Astrocyte of the spinal cord (primary cell): ENCODE measurements at regions not wholly inside any gene's neighbourhood (a gene's known extent, or its start where the extent isn't known, plus 50 kb on each side); places are given as distances from the start of the nearest gene placed in this dataset.

Source experiments
- DNase-seq: peaks from one replicate; pipeline ENCODE4 v3.0.0; 2011; ENCODE audit warnings: low read depth, low spot score
- H3K4me3 ChIP-seq: 2 replicates; pipeline ENCODE4 v1.5.1; 2011; ENCODE audit warnings: low read depth, mild to moderate bottlenecking, low read length, moderate library complexity
- in situ Hi-C: cut with HindIII; loops from 2 replicates; pipeline ENCODE4 v1.10.0; 2017; ENCODE audit warnings: low sequenced_read_pairs
- TF ChIP-seq, protein P1 (sequence below): IDR thresholded peaks from 2 replicates; pipeline ENCODE4 v1.5.1; 2012; ENCODE audit warnings: low read depth, mild to moderate bottlenecking, low read length, inconsistent platforms

DNA sequence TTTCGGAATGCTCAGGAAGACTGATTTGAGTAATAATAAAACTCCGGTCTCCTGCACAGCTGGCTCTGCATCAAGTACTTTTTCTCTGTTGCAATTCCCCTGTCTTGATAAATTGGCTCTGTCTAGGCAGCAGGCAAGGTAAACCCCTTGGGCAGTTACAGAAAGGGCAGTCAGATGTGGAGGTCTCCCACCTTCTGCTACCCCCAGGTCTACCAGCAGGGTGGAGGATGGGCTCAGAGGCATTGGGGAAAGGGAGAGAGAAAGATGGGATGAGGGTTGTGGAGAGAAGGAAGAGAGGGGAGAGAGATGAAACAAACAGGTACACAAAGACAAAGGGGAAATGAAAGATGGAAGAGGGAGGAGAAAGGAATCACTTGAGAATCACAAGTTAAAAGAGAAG is 156.8 kb downstream of the MIS18A start:
- TF ChIP-seq, protein P1, sequence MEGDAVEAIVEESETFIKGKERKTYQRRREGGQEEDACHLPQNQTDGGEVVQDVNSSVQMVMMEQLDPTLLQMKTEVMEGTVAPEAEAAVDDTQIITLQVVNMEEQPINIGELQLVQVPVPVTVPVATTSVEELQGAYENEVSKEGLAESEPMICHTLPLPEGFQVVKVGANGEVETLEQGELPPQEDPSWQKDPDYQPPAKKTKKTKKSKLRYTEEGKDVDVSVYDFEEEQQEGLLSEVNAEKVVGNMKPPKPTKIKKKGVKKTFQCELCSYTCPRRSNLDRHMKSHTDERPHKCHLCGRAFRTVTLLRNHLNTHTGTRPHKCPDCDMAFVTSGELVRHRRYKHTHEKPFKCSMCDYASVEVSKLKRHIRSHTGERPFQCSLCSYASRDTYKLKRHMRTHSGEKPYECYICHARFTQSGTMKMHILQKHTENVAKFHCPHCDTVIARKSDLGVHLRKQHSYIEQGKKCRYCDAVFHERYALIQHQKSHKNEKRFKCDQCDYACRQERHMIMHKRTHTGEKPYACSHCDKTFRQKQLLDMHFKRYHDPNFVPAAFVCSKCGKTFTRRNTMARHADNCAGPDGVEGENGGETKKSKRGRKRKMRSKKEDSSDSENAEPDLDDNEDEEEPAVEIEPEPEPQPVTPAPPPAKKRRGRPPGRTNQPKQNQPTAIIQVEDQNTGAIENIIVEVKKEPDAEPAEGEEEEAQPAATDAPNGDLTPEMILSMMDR = no peak
- no peak for DNase-seq
- in situ Hi-C loops = no loop called here
- H3K4me3 ChIP-seq = no peak overlapping the region

DNA sequence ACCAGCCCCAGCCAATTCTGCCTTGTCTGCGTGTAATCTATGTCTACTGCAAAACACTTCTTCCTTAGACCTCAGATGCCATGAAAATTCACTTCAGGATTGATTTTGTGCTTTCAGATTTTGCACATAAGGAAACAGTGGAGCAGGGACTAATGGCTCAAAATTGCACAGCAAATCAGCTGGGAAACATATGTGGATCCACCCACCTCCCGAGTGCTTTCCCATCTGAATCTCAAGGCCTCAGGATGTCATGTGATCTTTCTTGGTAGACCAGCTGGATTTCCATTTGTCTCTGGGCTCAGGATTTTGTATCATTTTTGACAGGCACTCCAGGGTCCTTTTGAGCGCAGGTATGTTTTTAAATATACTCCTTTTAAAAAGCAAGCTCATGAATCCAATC is 158.6 kb downstream of the MIS18A start:
- TF ChIP-seq, protein P1 = no peak
- in situ Hi-C loops = no loop called here

DNA sequence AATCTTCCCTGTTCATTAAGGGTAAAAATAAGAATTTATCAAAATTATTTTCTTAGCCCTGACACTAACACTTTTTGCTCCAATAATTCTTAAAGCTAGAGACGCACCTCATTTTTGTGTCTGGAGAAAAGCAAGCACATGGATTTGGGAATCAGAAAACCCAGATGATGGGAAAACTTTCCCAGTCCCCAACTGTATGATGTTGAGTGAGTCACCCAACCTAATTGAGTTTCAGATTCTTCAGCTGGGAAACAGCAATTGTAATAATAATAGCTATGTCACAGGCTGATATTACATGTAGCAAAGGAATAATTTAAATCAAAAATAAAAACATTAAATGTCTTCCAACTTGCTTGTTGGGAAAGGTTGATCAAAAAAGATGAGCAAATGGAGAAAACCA is 159.0 kb downstream of the MIS18A start:
- no peak overlapping the region for H3K4me3 ChIP-seq
- no peak for DNase-seq
- TF ChIP-seq, protein P1 = no peak
- in situ Hi-C loops = no loop called here

More for the DNA sequence above, 158.6 kb downstream of the MIS18A start:
- DNase-seq = no peak
- no peak overlapping the region for H3K4me3 ChIP-seq

DNA sequence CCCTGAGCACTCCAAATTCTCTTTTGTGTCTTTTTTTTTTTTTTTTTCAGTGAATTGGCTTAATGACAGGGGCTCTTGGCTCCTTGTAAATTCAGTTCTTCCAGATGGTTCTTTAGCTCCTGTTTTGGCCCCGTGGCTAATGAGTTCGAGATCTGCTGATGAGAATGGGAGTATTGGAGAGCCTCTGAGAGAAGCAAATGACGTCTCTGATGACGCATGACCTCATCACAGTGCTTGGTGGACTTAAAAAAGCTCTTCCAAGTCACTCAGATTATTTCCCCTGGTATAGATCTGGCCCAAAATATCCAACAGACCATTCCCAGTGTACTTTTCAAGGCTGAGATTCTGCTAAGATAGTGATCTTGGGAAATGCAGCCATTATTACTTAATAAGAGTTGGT is 159.5 kb downstream of the MIS18A start:
- in situ Hi-C loops = no loop called here
- H3K4me3 ChIP-seq = no peak overlapping the region
- TF ChIP-seq, protein P1 = no peak
- DNase-seq = no peak

DNA sequence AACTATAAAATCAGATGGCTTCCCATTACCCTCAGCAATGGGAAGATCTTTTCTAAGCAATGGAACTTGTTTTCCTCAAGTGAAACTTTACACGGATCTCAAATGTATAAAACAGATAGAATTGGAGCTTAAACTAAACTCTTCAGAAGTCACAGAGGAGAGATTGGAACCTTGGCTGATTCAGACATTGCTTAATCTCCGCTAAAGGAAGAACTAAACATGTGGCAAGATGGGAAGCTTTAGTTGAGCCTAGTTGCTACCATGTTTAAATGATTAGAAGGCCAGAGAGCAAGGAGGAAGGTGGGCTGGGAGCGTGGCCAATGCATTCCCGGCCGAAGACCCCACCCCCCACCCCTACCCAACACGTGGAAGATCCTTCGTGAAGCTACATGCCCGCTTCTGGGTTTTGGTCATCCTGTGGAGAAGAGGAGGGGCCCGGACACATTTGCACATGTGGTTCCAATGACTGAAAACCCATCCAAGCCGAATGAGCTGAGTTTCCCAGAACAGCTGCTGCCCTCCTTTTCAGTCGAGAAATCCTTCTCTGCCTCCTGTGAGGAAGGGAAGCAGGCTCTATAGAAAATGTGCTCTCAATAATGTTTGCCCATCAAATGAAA is 164.3 kb downstream of the MIS18A start:
- DNase-seq = no peak
- no peak overlapping the region for H3K4me3 ChIP-seq
- TF ChIP-seq, protein P1 = no peak
- in situ Hi-C loops = no loop called here

DNA sequence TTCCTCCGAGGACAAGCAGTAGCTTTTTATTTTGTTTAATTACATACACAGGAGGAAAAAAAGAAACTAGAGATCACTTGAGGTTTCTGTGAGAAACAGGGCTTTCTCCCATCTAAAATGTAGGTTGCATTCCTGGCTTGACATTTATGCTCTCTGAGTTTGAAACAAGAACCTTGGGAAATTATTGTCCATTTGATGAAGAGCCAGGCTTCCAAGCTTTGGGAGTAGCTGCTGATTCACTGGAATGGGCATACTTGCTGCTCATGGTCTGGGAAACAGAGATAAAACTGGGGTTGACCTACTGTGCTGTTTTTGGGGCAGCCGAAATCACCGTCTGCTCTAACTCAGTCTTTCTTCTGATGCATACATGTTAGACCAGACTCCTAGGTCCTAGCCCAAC is 165.4 kb downstream of the MIS18A start:
- in situ Hi-C loops = no loop called here
- TF ChIP-seq, protein P1 = no peak

DNA sequence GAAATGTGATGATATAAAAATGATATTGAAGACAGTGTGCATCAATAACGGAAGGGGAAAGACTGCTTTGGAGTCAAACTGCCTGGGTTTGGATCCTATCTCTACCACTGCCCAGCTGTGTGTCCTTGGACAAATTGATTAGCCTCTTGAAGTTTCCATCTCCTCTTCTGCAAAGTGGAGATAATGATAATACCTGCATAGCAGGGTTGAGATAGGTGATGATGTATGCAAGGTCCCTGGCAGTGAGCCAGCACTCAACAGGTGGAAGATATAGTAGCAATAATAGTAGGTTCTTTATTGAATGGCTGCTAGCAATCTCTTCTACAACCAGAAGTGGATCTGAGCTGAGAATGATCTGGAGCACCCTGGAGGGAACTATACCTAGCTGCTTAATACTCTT is 166.7 kb downstream of the MIS18A start:
- DNase-seq = no peak
- H3K4me3 ChIP-seq = no peak overlapping the region
- in situ Hi-C loops = no loop called here
- TF ChIP-seq, protein P1 = no peak

More for the DNA sequence above, 165.4 kb downstream of the MIS18A start:
- no peak overlapping the region for H3K4me3 ChIP-seq
- no peak for DNase-seq
